NCI-H2171 (cell line): ENCODE measurements at regions not wholly inside any gene's neighbourhood (a gene's known extent, or its start where the extent isn't known, plus 50 kb on each side); places are given as distances from the start of the nearest gene placed in this dataset.

Experiments
- DNase-seq: peaks from one replicate; lab custom pipeline; 2025; lab: John Stamatoyannopoulos, UW

- DNase-seq: no peak
Observed at GRCh38 chr5:61828856-61829255, 477.1 kb upstream of the KIF2A start.

- DNase-seq: no peak
Observed at GRCh38 chr5:61831736-61832135, 474.3 kb upstream of the KIF2A start.

DNA sequence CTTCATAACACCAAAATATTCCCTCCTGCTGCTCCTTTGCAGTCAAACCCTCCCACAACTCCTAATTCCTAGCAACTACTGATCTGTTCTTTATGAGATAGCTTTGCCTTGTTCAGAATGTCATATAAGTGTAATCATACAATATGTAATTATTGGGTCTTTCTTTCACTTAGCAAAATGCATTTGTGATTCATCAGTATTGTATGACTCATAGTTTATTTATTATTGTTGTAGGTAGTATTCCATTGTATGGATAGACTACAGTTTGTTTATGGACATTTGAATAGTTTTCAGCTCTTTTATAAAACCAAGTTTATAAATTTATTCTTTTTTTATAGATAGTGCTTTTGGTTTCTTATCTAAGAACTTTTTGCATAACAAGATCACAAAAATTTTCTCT is 468.2 kb upstream of the KIF2A start:
- no peak for DNase-seq

- DNase-seq: no peak
Observed at GRCh38 chr5:61840361-61840760, 465.6 kb upstream of the KIF2A start.

GRCh38 chr5:61842840-61843239 is 463.2 kb upstream of the KIF2A start:
- no peak for DNase-seq

DNA sequence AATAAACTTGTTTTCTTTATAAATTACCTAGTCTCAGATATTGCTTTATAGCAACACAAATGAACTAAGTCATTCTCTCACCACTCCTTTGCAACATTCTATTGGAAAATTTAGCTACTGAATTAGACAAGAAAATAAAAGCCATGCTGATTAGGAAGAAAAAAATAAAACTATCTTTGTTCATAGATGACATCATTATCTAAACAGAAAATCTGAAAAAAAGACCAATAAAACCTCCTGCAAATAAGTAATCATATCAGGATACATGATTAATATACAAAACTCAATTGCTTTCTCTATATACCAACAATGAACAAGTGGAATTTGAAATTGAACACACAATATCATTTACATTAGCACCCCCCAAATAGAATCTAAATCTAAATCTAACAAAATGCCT is 455.3 kb upstream of the KIF2A start:
- no peak for DNase-seq

- DNase-seq: no peak
Observed at GRCh38 chr5:61854531-61854930, 451.5 kb upstream of the KIF2A start.

DNA sequence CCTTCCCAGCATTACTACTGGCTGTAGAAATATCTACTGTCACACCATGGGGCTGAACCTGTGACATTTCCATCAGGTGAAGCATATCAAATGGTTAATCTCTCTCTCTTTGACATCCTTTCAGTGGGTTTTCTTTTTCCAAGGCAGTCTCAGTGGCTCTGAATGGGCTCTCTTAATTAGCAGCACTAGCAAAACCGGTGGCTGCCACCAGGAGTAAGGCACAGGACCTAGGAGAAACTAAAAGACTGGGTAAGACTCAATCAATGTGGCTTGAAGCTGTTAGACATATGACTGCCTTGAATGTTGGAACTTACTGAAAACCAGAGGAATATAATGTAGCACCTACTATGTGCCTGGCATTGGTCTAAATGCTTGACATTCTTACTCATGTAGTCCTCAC is 445.0 kb upstream of the KIF2A start:
- no peak for DNase-seq

DNA sequence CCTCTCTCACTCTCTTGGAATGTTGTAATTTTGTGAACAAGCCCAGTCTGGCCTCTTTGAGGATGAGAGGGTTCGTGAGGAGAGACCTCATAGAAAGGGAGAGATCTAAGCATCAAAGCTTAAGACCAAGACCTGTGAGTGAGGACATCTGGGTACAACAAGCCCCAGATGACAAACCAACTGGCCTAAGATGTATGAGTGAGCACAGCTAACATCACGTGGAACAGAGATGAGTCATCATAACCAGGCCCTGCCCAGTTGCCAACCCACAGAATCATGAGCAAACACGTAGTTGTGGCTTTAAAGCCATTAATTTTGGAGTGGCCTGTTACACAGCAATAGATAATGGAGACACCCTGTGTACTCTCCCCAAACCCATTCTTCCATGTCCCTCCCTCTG is 439.1 kb upstream of the KIF2A start:
- DNase-seq: no peak

GRCh38 chr5:61869333-61869732 is 436.7 kb upstream of the KIF2A start:
- DNase-seq: no peak

DNA sequence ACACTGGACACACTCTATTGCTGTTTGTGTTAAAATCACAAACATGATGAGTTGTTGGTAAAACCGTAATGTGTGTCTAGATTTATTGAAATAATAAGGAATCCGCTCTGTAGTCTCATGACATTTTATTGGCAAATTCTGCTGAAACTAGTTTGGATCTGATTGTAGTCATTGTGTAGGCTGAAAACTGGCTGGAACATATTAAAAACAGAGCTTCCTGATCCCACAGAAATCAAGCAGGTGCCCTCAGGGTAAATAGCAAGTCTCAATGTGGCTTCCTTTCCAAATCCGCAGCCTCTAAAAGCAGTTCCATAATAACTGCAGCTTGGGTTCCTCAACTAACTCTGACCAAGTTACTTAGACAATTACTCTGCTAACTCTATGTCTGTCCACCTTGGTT is 427.5 kb upstream of the KIF2A start:
- DNase-seq: no peak

DNA sequence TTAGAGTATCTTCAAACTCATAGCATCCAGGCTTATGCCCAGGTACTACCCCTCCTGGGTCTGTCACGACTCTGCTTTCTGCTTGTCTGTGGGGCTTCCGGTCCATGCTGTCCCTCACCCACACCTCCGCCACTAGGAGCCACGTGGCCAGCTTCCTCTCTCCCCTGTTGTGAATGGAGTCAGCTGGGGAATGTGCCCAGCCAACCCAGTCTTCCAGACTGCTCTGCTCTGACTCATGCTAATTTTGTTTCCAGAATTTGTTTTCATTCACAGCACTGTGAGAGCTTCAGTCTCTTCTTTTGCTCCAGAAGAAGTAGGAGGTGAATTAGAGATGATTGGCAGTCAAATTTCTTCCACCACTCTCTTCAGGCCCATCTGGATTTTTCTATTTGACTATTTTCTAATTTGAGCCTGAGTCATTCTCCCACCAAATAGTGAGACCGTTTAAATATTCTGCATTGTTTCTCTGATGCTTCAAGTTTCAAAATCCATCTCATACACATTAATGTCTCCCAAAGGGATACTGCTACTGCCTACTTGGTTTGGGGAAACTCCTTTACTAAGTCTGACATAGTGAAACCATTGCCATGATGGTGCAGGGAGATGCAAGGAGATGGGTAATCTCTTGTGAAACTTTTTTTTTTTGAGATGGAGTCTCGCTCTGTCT is 424.1 kb upstream of the KIF2A start:
- DNase-seq: no peak

DNA sequence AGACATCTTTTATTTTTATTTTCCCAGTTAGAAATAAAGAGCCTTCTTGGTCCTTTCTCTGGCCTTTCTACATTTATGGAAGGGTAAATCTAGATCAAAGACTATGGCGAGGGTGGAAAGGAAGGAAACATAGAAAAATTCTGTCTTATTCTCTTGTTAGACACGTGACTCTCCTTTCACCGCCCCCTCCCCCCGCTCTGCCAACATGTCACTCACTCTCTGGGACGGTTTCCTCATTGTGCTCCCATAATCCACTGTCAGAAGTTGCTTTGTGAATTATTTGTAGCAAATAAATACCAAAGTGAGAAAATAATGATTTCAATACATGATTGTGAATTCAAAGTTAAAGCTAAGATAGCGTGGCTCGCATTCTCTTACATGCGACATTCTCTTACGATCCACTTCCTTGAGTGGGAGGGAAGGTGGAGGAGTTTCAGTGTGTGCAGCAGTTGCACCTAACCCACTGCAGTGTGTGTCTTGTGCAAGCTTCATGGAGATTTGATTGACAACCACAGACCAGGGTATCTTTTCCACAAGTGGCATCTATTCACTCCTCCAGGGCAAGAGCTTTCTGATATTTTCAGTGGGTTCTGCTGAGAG is 423.0 kb upstream of the KIF2A start:
- no peak for DNase-seq

DNA sequence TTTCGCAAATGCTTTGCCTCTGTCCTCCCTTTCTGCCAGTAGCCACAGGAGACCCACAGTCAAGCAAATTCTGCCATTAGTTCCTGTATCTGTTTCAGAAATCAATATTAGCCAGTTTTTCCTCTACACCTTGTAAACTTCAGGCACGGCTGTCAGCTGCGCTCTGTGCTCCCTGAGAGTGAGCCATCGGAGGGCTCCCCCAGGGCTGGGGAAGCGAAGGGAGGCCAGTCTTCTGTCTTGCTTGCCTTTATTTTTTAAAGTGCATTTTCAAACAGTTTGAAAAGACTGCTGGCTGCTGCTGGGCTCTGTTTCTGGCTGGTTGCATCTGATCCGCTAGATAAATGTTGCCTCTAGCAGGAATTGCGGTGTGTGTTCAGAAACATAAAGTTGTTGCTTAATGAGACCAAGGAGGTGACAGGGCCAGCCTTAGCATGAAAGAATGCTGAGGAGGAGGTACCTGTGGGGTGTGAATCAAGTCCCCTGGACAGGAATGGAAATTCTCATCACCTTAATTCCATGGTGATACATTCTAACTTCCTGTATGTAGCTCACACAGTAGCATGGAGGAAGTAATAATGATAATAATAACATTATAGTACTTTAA is 421.7 kb upstream of the KIF2A start:
- no peak for DNase-seq

DNA sequence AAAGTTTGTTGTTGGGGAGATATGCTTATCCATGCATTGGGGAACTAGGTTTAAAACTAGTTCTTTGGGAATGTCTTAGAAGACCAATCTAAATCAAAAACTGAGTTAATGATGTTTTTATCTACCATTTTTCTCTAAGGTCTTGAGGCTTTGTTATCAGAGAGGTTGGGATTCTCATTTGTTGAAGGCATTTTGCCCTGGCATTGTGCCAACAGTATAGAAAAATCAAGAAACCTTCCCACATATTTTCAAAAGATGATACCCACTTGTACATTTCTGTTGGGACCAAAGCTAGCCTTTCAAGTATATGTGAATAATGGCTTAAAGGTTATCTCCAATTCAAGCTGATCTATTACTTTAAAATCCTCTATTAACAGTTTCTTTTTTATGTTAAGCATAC is 419.8 kb upstream of the KIF2A start:
- no peak for DNase-seq

DNA sequence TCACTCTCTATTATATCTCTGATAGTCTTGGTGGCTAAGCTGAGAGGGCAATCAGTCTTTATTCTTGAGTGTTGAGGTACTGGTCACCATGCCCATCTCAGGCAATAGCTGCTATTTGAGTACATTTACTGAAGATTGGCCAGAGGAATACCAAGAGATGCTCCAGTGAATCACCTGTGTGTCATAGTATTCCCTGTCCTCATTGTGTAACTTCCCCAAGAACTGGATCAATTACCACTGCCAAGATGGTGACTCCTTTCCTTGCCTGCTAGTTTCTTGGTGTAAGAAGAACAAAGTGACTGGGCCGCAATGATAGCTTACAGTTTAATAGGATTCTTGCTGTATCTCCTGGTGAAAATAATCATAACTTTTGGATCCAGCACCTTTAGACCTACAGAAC is 418.7 kb upstream of the KIF2A start:
- DNase-seq: no peak

DNA sequence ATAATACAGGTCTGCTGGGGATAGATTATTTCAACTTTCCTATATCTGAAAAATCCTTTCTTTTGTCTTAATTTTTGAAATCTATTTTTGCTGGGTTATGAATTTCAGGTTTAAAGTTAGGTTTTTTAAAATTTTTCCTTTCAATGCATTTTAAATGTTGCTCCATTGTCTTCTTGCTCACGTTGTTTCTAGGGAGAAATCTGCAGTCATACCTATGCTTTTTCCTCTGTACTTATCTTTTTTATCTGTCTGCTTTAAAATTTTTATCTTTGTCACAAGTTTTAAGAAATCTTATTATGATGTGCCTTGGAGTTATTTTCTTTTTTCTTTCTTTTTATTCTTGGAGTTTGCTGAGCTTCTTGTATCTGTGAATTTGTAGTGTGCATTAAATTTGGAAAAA is 412.0 kb upstream of the KIF2A start:
- DNase-seq: no peak

DNA sequence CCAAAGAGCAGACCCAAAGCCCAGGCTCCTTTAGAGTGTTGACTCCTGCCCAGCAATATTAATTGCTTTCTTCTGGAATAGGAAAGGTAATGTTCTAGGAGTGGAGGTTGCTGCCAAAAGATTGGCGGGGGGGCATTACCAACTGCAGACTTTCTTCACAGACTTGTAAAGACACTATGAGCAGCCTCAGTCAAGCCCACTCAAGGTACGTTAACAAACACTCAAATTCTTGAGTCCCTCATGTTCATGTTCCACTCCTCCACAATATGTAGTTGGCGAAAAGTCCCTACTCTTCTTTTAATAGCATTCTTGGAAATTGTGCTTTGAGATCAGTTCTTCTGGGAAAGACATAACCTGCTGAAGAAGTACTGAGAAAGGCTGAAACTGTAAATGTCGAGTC is 409.2 kb upstream of the KIF2A start:
- no peak for DNase-seq

GRCh38 chr5:61897251-61897650 is 408.8 kb upstream of the KIF2A start:
- DNase-seq: no peak

DNA sequence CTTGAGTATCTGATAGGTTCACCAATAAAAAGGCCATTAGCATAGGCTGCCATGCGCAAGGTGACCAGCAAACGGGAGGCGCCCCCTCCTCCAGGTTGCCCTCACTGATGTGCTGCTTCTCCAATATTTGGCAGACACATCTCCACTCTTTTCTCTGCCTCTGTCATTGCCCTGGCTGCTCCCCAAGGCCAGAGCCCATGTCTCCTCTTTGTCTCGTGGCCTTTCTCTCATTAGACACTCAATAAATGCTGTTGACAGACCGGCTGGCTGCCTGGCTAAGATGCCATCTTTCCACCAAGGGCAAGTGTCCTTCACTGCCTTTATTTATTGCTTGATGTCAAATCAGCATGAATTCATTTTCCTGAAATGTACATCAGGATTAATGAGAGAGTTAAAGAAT is 404.0 kb upstream of the KIF2A start:
- no peak for DNase-seq

- no peak for DNase-seq
Observed at GRCh38 chr5:61904730-61905129, 401.3 kb upstream of the KIF2A start.

- no peak for DNase-seq
Observed at GRCh38 chr5:61905613-61906012, 400.4 kb upstream of the KIF2A start.

DNA sequence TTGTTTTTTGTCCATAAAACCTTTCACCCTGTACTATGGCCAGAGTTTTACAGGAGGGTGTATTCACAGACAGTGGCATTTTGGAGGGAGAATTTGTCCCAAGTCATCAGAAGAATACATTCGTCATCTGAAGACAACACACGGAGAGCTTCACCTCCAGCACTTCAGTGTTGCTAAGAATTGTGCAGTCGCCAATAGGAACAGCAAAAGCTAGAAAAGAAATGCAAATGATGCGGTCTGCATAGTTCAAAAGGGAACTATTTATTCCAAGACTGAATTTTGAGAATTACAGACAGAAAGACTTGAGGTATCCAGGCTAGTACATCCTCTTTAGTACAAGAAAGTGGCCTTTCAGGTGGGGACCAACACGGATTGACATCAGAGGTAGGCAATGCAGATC is 399.2 kb upstream of the KIF2A start:
- no peak for DNase-seq

DNA sequence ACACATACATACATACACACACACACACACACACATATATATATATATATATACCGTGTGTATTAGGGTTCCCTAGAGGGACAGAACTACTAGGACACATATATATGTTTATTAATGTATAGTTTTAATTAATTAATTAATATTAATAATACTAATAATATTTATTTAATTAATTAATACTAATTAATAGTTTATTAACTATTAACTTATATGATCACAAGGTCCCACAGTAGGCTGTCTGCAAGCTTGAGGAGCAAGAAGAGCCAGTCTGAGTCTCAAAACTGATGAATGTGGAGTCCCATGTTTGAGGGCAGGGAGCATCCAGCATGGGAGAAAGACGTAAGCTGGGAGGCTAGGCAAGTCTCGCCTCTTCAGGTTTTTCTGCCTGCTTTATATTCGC is 398.0 kb upstream of the KIF2A start:
- DNase-seq: no peak
